GM19372 (cell line): ENCODE measurements at regions not wholly inside any gene's neighbourhood (a gene's known extent, or its start where the extent isn't known, plus 50 kb on each side); places are given as distances from the start of the nearest gene placed in this dataset.

Experiments
- ATAC-seq: cut with Tn5 transposase; IDR thresholded peaks from one replicate; pipeline ENCODE4 v1.9.1; 2021; ENCODE audit warnings: mild to moderate bottlenecking, low read depth, moderate library complexity; ENCODE audit not compliant: unreplicated experiment

GRCh38 chr10:56973766-56974165 lies 612.7 kb upstream of the ZWINT start:
- ATAC-seq = no peak

GRCh38 chr10:56943221-56943755 lies 582.2 kb upstream of the ZWINT start:
- no peak for ATAC-seq

GRCh38 chr10:56934515-56934914 lies 573.5 kb upstream of the ZWINT start:
- ATAC-seq = no peak

GRCh38 chr10:56928714-56929113 lies 567.7 kb upstream of the ZWINT start:
- ATAC-seq = no peak

GRCh38 chr10:56927701-56928100 lies 566.6 kb upstream of the ZWINT start:
- no peak for ATAC-seq

- ATAC-seq = no peak
These were observed 559.7 kb upstream of the ZWINT start for GRCh38 chr10:56920601-56921261.

GRCh38 chr10:56912043-56912442 lies 551.0 kb upstream of the ZWINT start:
- no peak for ATAC-seq

GRCh38 chr10:56905051-56905450 lies 544.0 kb upstream of the ZWINT start:
- no peak for ATAC-seq

- ATAC-seq = no peak
These were observed 541.5 kb upstream of the ZWINT start for GRCh38 chr10:56902554-56902953.

GRCh38 chr10:56895306-56895705 lies 534.2 kb upstream of the ZWINT start:
- ATAC-seq = no peak

GRCh38 chr10:56881218-56881617 lies 520.2 kb upstream of the ZWINT start:
- no peak for ATAC-seq

- no peak for ATAC-seq
These were observed 519.5 kb upstream of the ZWINT start for GRCh38 chr10:56880606-56881005.

GRCh38 chr10:56874950-56875349 lies 513.9 kb upstream of the ZWINT start:
- ATAC-seq = no peak

GRCh38 chr10:56871160-56871668 lies 510.2 kb upstream of the ZWINT start:
- no peak for ATAC-seq

- ATAC-seq = no peak
These were observed 506.2 kb upstream of the ZWINT start for GRCh38 chr10:56867236-56867635.

GRCh38 chr10:56856569-56856968 lies 495.5 kb upstream of the ZWINT start:
- no peak for ATAC-seq

- no peak for ATAC-seq
These were observed 484.0 kb upstream of the ZWINT start for GRCh38 chr10:56844978-56845529.

GRCh38 chr10:56836659-56837058 lies 475.6 kb upstream of the ZWINT start:
- ATAC-seq = no peak

- no peak for ATAC-seq
These were observed 470.6 kb upstream of the ZWINT start for GRCh38 chr10:56831681-56832080.

- ATAC-seq = no peak
These were observed 462.8 kb upstream of the ZWINT start for GRCh38 chr10:56823849-56824248.

- ATAC-seq = no peak
These were observed 444.0 kb upstream of the ZWINT start for GRCh38 chr10:56805022-56805421.

GRCh38 chr10:56785292-56785691 lies 424.2 kb upstream of the ZWINT start:
- no peak for ATAC-seq
